Chondrocyte (in vitro differentiated cells): ENCODE measurements at regions not wholly inside any gene's neighbourhood (a gene's known extent, or its start where the extent isn't known, plus 50 kb on each side); places are given as distances from the start of the nearest gene placed in this dataset.

Experiments
- DNase-seq: peaks from one replicate; pipeline ENCODE4 v3.0.0; 2021; ENCODE audit warnings: mixed read lengths, low spot score
- H3K27ac Mint-ChIP-seq: one replicate; pipeline ENCODE4 v1.8.0; 2021; ENCODE audit warnings: mild to moderate bottlenecking, moderate library complexity, mixed read lengths; ENCODE audit not compliant: unreplicated experiment
- H3K27me3 Mint-ChIP-seq: 2 replicates; pipeline ENCODE4 v1.8.0; 2021; ENCODE audit warnings: low read depth, mixed read lengths
- H3K36me3 Mint-ChIP-seq: 2 replicates; pipeline ENCODE4 v1.8.0; 2021; ENCODE audit warnings: low read depth, mixed read lengths
- H3K4me1 Mint-ChIP-seq: 2 replicates; pipeline ENCODE4 v1.8.0; 2021; ENCODE audit warnings: low read depth, mild to moderate bottlenecking, mixed read lengths
- H3K4me3 Mint-ChIP-seq: one replicate; pipeline ENCODE4 v1.8.0; 2021; ENCODE audit warnings: mild to moderate bottlenecking, moderate library complexity, mixed read lengths; ENCODE audit not compliant: unreplicated experiment
- H3K9me3 Mint-ChIP-seq: 2 replicates; pipeline ENCODE4 v1.8.0; 2021; ENCODE audit warnings: low read depth, mixed read lengths
- CTCF ChIP-seq: fragments of 200-600 bp; sonication (generic); IDR thresholded peaks from 2 replicates; pipeline ENCODE4 v1.5.0; 2021; ENCODE audit warnings: antibody characterized with exemption, mild to moderate bottlenecking, moderate library complexity

- DNase-seq, result no peak
- H3K4me3 Mint-ChIP-seq, result no peak overlapping the region
- H3K27ac Mint-ChIP-seq, result no peak overlapping the region
- H3K4me1 Mint-ChIP-seq, result no peaks in the 10 kb centered on the region
- no peak for TF ChIP-seq CTCF
- peaks cover 5% of the 10 kb centered on the region for H3K27me3 Mint-ChIP-seq
- peaks cover 2% of the 10 kb centered on the region for H3K9me3 Mint-ChIP-seq
- peaks cover 2% of the 10 kb centered on the region for H3K36me3 Mint-ChIP-seq
These were observed 251.9 kb downstream of the LNPK start for GRCh38 chr2:175750195-175750594.

GRCh38 chr2:175745911-175746310, 256.2 kb downstream of the LNPK start:
- H3K27ac Mint-ChIP-seq, result no peak overlapping the region
- H3K36me3 Mint-ChIP-seq, result peaks cover 2% of the 10 kb centered on the region
- no peak overlapping the region for H3K4me3 Mint-ChIP-seq
- no peak for DNase-seq
- H3K4me1 Mint-ChIP-seq, result peaks cover 5% of the 10 kb centered on the region
- peaks cover 6% of the 10 kb centered on the region for H3K27me3 Mint-ChIP-seq
- TF ChIP-seq CTCF, result no peak
- peaks cover 2% of the 10 kb centered on the region for H3K9me3 Mint-ChIP-seq

GRCh38 chr2:175744000-175744399, 258.1 kb downstream of the LNPK start:
- no peaks in the 10 kb centered on the region for H3K9me3 Mint-ChIP-seq
- TF ChIP-seq CTCF, result no peak
- H3K4me3 Mint-ChIP-seq, result no peak overlapping the region
- peaks cover 5% of the 10 kb centered on the region for H3K4me1 Mint-ChIP-seq
- no peak for DNase-seq
- H3K36me3 Mint-ChIP-seq, result no peaks in the 10 kb centered on the region
- H3K27ac Mint-ChIP-seq, result no peak overlapping the region
- peaks cover 3% of the 10 kb centered on the region for H3K27me3 Mint-ChIP-seq

GRCh38 chr2:175743011-175743410, 259.1 kb downstream of the LNPK start:
- no peak for TF ChIP-seq CTCF
- H3K4me1 Mint-ChIP-seq, result peaks cover 5% of the 10 kb centered on the region
- no peak for DNase-seq
- H3K4me3 Mint-ChIP-seq, result no peak overlapping the region
- no peaks in the 10 kb centered on the region for H3K9me3 Mint-ChIP-seq
- no peak overlapping the region for H3K27ac Mint-ChIP-seq
- H3K36me3 Mint-ChIP-seq, result no peaks in the 10 kb centered on the region
- H3K27me3 Mint-ChIP-seq, result peaks cover 3% of the 10 kb centered on the region

GRCh38 chr2:175742367-175742766, 259.7 kb downstream of the LNPK start:
- no peak for TF ChIP-seq CTCF
- H3K36me3 Mint-ChIP-seq, result no peaks in the 10 kb centered on the region
- H3K4me1 Mint-ChIP-seq, result peaks cover 5% of the 10 kb centered on the region
- H3K27ac Mint-ChIP-seq, result no peak overlapping the region
- H3K9me3 Mint-ChIP-seq, result no peaks in the 10 kb centered on the region
- peaks cover 3% of the 10 kb centered on the region for H3K27me3 Mint-ChIP-seq
- H3K4me3 Mint-ChIP-seq, result no peak overlapping the region
- no peak for DNase-seq
